ENCODE measurements at regions not wholly inside any gene's neighbourhood (a gene's known extent, or its start where the extent isn't known, plus 50 kb on each side); places are given as distances from the start of the nearest gene placed in this dataset.

DNA sequence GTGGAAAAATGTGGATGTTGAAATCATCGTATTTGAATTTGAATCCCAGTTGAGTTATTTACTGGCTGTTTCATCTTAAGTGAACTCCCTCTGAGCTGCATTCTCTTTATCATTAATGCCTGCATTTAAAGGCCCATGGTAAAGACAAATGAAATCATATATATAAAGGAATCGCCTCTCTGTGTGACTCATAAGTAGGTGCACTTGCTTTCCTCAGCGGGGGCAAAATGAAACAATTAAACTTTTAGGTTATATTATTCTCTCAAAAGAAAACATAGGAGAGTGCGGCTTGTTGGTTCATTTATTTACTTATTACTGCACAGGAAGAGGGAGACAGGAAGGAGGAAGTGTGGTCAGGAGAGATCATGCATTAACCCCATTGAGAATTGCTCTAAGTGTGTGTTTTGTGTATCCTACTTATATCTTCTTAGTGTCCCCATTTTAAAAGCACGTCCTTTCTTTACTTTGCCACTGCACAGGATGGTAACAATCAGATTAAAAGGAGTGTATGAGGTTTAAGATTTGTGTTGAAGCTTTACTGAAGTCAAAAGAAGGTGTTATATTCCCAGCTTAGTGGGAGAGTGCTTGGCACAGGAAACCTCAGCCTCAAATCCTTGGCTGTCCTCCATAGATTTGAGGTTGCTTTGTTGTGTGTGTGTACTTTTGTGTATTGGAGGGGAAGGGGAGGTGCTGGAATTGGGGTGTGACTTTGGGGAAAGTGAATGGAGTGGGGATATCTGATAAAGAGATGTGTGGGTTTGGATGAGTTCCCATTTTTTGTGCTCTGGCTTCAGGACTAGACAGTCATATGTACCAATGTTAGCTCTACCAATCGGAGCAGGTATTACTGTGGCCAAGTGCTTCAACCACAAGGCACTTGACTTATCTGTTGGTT is 595.8 kb upstream of the NR2F2 start:
- peaks cover 16% of the 10 kb centered on the region for H3K4me1 ChIP-seq (ENCODE audit: control insufficient read depth, low read length)
- no peaks in the 10 kb centered on the region for H3K36me3 ChIP-seq (ENCODE audit: control insufficient read depth, low read length)
- TF ChIP-seq CTCF (IDR thresholded peaks at IDR 0.05; ENCODE audit: low read depth, low read length, poor library complexity, severe bottlenecking): no peak
- TF ChIP-seq EZH2phosphoT487 (IDR thresholded peaks at IDR 0.05; ENCODE audit: borderline replicate concordance, low read length): no peak
- peaks cover 9% of the 10 kb centered on the region; the same call in 1 of the 2 replicates for H3K9me3 ChIP-seq (ENCODE audit: control insufficient read depth, insufficient read depth, low read length)
- H3K79me2 ChIP-seq (ENCODE audit: control insufficient read depth, low read length): no peaks in the 10 kb centered on the region
- H3K4me3 ChIP-seq (ENCODE audit: low read length): peak overlapping the region; percentile 49
- H3K27ac ChIP-seq (ENCODE audit: low read depth, low read length): no peak overlapping the region
- H3K9me2 ChIP-seq (replicated peaks; ENCODE audit: control insufficient read depth, low read length): no peaks in the 10 kb centered on the region
- peak overlapping the region; percentile 46 for H3K4me2 ChIP-seq (ENCODE audit: low read length)
- H4K20me1 ChIP-seq (ENCODE audit: control insufficient read depth, insufficient read depth, low read depth, low read length): no peaks in the 10 kb centered on the region
- H3F3A ChIP-seq (ENCODE audit: control insufficient read depth, insufficient read depth): no peaks in the 10 kb centered on the region
- no peaks in the 10 kb centered on the region for H3K27me3 ChIP-seq (ENCODE audit: control insufficient read depth, low read length)

DNA sequence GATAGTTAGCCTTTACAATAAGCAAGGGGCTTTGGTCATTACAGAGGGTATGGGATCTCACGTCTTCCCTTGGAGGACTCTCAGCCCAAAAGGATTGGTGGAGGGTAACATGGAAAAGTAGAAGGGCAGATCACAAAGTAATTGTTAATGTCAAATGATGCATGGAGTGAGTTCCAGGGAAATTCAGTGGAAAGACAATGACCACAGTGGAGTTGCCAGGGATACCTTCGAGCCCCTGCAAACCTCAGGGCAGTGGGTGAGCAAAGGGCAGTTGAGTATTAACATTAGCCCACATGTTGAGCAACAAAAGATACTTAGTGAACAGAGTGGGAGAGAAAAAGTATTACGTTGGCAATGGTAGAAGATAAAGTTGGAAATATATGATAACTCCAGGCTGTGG is 593.4 kb upstream of the NR2F2 start:
- Histone ChIP-seq H3K4me2 (ENCODE audit: low read length) (no peak overlapping the region), H3F3A (ENCODE audit: control insufficient read depth, insufficient read depth) (no peaks in the 10 kb centered on the region), H3K4me1 (ENCODE audit: control insufficient read depth, low read length) (peaks cover 16% of the 10 kb centered on the region), H3K27me3 (ENCODE audit: control insufficient read depth, low read length) (no peaks in the 10 kb centered on the region), H3K36me3 (ENCODE audit: control insufficient read depth, low read length) (no peaks in the 10 kb centered on the region), H3K79me2 (ENCODE audit: control insufficient read depth, low read length) (no peaks in the 10 kb centered on the region), H3K4me3 (ENCODE audit: low read length) (no peak overlapping the region), H3K9me3 (ENCODE audit: control insufficient read depth, insufficient read depth, low read length) (peaks cover 9% of the 10 kb centered on the region; the same call in 1 of the 2 replicates), H3K9me2 (replicated peaks; ENCODE audit: control insufficient read depth, low read length) (no peaks in the 10 kb centered on the region), H4K20me1 (ENCODE audit: control insufficient read depth, insufficient read depth, low read depth, low read length) (no peaks in the 10 kb centered on the region), H3K27ac (ENCODE audit: low read depth, low read length) (no peak overlapping the region)
- TF ChIP-seq CTCF (IDR thresholded peaks at IDR 0.05; ENCODE audit: low read depth, low read length, poor library complexity, severe bottlenecking) (no peak), EZH2phosphoT487 (IDR thresholded peaks at IDR 0.05; ENCODE audit: borderline replicate concordance, low read length) (no peak)

DNA sequence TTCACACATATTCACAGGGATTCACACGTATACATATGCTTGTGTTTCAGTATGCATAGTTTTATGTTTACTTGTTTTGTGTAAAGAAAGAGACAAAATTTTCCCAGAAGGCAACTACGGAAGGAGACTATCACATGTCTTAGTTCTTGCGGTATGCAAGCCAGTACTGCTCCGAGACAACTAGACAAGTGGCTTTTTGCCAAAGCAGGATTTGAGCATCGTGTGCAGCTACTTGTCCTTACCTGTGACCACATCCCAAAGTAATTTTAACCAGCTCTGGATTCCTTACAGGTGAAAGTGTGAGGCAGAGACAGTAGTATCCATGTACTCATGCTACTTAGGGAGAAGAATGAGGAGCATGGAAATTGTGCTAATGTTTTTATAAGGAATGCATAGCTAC is 591.4 kb upstream of the NR2F2 start:
- TF ChIP-seq CTCF (IDR thresholded peaks at IDR 0.05; ENCODE audit: low read depth, low read length, poor library complexity, severe bottlenecking) (no peak), EZH2phosphoT487 (IDR thresholded peaks at IDR 0.05; ENCODE audit: borderline replicate concordance, low read length) (no peak)
- Histone ChIP-seq H3K4me1 (ENCODE audit: control insufficient read depth, low read length) (peaks cover 11% of the 10 kb centered on the region), H3K9me3 (ENCODE audit: control insufficient read depth, insufficient read depth, low read length) (peaks cover 9% of the 10 kb centered on the region; the same call in 1 of the 2 replicates), H3K4me2 (ENCODE audit: low read length) (no peak overlapping the region), H3K79me2 (ENCODE audit: control insufficient read depth, low read length) (no peaks in the 10 kb centered on the region), H3K27me3 (ENCODE audit: control insufficient read depth, low read length) (no peaks in the 10 kb centered on the region), H3K27ac (ENCODE audit: low read depth, low read length) (no peak overlapping the region), H3K4me3 (ENCODE audit: low read length) (no peak overlapping the region), H3F3A (ENCODE audit: control insufficient read depth, insufficient read depth) (no peaks in the 10 kb centered on the region), H4K20me1 (ENCODE audit: control insufficient read depth, insufficient read depth, low read depth, low read length) (no peaks in the 10 kb centered on the region), H3K36me3 (ENCODE audit: control insufficient read depth, low read length) (no peaks in the 10 kb centered on the region), H3K9me2 (replicated peaks; ENCODE audit: control insufficient read depth, low read length) (no peaks in the 10 kb centered on the region)

Data from DOHH2 (cell line).